ENCODE measurements at regions not wholly inside any gene's neighbourhood (a gene's known extent, or its start where the extent isn't known, plus 50 kb on each side); places are given as distances from the start of the nearest gene placed in this dataset.

GRCh38 chr3:74387111-74387735 is 227.2 kb downstream of the CNTN3 start:
- Mint-ChIP-seq H3K27ac (no peak overlapping the region), H3K4me1 (no peaks in the 10 kb centered on the region), H3K9me3 (peaks cover 0 to 3% (median under 1%) of the 10 kb centered on the region in 7 donors), H3K4me3 (no peak overlapping the region), H3K27me3 (ENCODE audit: low read depth in 3 of 3) (no peaks in the 10 kb centered on the region), H3K36me3 (no peaks in the 10 kb centered on the region)
- Histone ChIP-seq H3K27ac (ENCODE audit: low read depth in 1 of 2, low read length in 2 of 2) (no peak overlapping the region), H4K20me1 (ENCODE audit: insufficient read depth, low read length) (no peaks in the 10 kb centered on the region), H2AFZ (ENCODE audit: insufficient read depth, low read depth, low read length, poor library complexity, severe bottlenecking) (no peak overlapping the region), H3K27me3 (ENCODE audit: control insufficient read depth in 2 of 2, insufficient read depth in 2 of 2, low read length in 2 of 2) (no peaks in the 10 kb centered on the region), H3K36me3 (replicated peaks in 1 of 2; ENCODE audit: control insufficient read depth in 1 of 2, insufficient read depth in 2 of 2, low read length in 2 of 2) (no peaks in the 10 kb centered on the region), H3K4me1 (ENCODE audit: control insufficient read depth in 1 of 2, insufficient read depth in 2 of 2, low read length in 2 of 2) (no peaks in the 10 kb centered on the region), H3K4me2 (replicated peaks; ENCODE audit: extremely low read depth, low read length, poor library complexity, severe bottlenecking) (no peak overlapping the region), H3K9me3 (replicated peaks in 1 of 2; ENCODE audit: control insufficient read depth in 1 of 2, insufficient read depth in 1 of 2, low read length in 2 of 2) (no peaks in the 10 kb centered on the region), H3K9ac (ENCODE audit: insufficient read depth, low read length, poor library complexity, severe bottlenecking) (no peak overlapping the region), H3K4me3 (replicated peaks in 1 of 3; ENCODE audit: low read depth in 2 of 3, low read length in 3 of 3) (no peak overlapping the region), H3K79me2 (ENCODE audit: insufficient read depth, low read length) (no peaks in the 10 kb centered on the region)
- DNase-seq, result no peak
- intact Hi-C loops (cut with micrococcal nuclease), result no loop called here
- no peak for TF ChIP-seq CTCF (IDR thresholded peaks at IDR 0.05)
- WGBS (ENCODE audit: insufficient coverage), result no CpG with 5 or more reads among the region's 2 CpGs

DNA sequence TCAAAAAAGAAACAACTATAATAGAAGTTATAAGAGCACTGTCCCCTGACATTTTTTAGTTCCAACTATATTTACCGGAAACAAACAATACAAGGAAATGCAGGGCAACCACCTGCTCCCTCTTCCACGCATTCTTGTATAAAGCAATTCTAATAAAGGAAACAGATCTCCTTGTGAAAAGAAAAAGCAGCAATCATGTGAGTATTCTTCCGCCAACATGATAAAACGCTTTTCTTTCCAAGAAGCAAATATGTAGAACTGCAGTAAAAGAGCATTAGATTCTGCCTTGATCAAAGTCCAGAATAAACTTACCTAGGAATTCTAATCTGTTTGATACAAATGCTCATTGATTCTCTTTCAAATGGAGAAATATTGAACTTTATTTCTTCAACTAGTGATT is 230.3 kb downstream of the CNTN3 start:
- no peak for DNase-seq
- Histone ChIP-seq H3K79me2 (ENCODE audit: insufficient read depth, low read length) (no peaks in the 10 kb centered on the region), H3K9me3 (replicated peaks in 1 of 2; ENCODE audit: control insufficient read depth in 1 of 2, insufficient read depth in 1 of 2, low read length in 2 of 2) (peaks cover 0 to 4% of the 10 kb centered on the region in 2 donors), H3K9ac (ENCODE audit: insufficient read depth, low read length, poor library complexity, severe bottlenecking) (no peak overlapping the region), H3K4me2 (replicated peaks; ENCODE audit: extremely low read depth, low read length, poor library complexity, severe bottlenecking) (no peak overlapping the region), H3K4me3 (replicated peaks in 1 of 3; ENCODE audit: low read depth in 2 of 3, low read length in 3 of 3) (no peak overlapping the region), H2AFZ (ENCODE audit: insufficient read depth, low read depth, low read length, poor library complexity, severe bottlenecking) (no peak overlapping the region), H3K4me1 (ENCODE audit: control insufficient read depth in 1 of 2, insufficient read depth in 2 of 2, low read length in 2 of 2) (no peaks in the 10 kb centered on the region), H4K20me1 (ENCODE audit: insufficient read depth, low read length) (no peaks in the 10 kb centered on the region), H3K27ac (ENCODE audit: low read depth in 1 of 2, low read length in 2 of 2) (no peak overlapping the region), H3K27me3 (ENCODE audit: control insufficient read depth in 2 of 2, insufficient read depth in 2 of 2, low read length in 2 of 2) (no peaks in the 10 kb centered on the region), H3K36me3 (replicated peaks in 1 of 2; ENCODE audit: control insufficient read depth in 1 of 2, insufficient read depth in 2 of 2, low read length in 2 of 2) (no peaks in the 10 kb centered on the region)
- H3K9me3 Mint-ChIP-seq, result peaks cover 0 to 6% (median 0%) of the 10 kb centered on the region in 7 donors
- no peaks in the 10 kb centered on the region for H3K36me3 Mint-ChIP-seq
- WGBS (ENCODE audit: insufficient coverage), result 100% methylated on average over 2 of the region's 4 CpGs
- no peak overlapping the region for H3K4me3 Mint-ChIP-seq
- H3K4me1 Mint-ChIP-seq, result no peaks in the 10 kb centered on the region
- TF ChIP-seq CTCF (IDR thresholded peaks at IDR 0.05), result no peak
- H3K27ac Mint-ChIP-seq, result no peak overlapping the region
- H3K27me3 Mint-ChIP-seq (ENCODE audit: low read depth in 3 of 3), result no peaks in the 10 kb centered on the region
- intact Hi-C loops (cut with micrococcal nuclease), result no loop called here

All from CD14-positive monocyte (primary cell).